ENCODE measurements at regions not wholly inside any gene's neighbourhood (a gene's known extent, or its start where the extent isn't known, plus 50 kb on each side); places are given as distances from the start of the nearest gene placed in this dataset.

DNA sequence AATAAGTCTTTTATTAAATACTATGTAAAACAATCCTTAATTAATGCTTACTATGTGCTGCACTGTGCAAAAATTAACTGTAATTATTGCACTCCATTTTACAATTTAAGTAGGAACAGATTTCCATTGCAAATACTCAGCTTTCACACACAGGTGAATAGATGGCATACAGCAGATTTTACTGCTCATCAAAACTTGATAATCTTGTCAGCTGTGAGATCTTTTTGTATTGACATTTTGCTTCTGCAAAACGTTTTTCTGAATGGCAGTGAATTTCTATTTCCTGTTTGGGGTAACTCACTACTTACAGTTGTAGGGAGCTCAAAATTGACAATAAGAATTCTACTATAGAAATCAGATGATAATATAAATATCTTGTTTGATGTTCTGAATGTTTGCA is 220.0 kb upstream of the MAGI2 start:
- ChIA-PET POLR2A (no interaction called here), CTCF (no interaction called here)
- no peak overlapping the region for H3K27ac ChIP-seq (ENCODE audit: insufficient read depth in 1 of 2, low read depth in 1 of 2, low read length in 2 of 2, poor library complexity in 1 of 2, severe bottlenecking in 2 of 2)
- no CpG with 5 or more reads among the region's 1 CpG for WGBS (ENCODE audit: insufficient coverage)
- no peaks in the 10 kb centered on the region for H3K36me3 ChIP-seq (ENCODE audit: control insufficient read depth in 4 of 4, insufficient read depth in 4 of 4, low read length in 3 of 4)
- no peak for DNase-seq
- H3K4me1 ChIP-seq (ENCODE audit: control extremely low read depth in 1 of 4, control insufficient read depth in 4 of 4, insufficient read depth in 4 of 4, low read length in 3 of 4) = no peaks in the 10 kb centered on the region
- H3K9me3 ChIP-seq (ENCODE audit: control extremely low read depth in 1 of 5, control insufficient read depth in 4 of 5, insufficient read depth in 2 of 5, low read depth in 1 of 5, low read length in 4 of 5) = no peaks in the 10 kb centered on the region
- H3K4me3 ChIP-seq (ENCODE audit: control insufficient read depth in 1 of 7, extremely low read depth in 1 of 7, insufficient read depth in 4 of 7, low read depth in 2 of 7, low read length in 6 of 7) = no peak overlapping the region
- no peaks in the 10 kb centered on the region for H3K27me3 ChIP-seq (replicated peaks in 2 of 5; ENCODE audit: control insufficient read depth in 4 of 5, insufficient read depth in 5 of 5, low read length in 4 of 5)

DNA sequence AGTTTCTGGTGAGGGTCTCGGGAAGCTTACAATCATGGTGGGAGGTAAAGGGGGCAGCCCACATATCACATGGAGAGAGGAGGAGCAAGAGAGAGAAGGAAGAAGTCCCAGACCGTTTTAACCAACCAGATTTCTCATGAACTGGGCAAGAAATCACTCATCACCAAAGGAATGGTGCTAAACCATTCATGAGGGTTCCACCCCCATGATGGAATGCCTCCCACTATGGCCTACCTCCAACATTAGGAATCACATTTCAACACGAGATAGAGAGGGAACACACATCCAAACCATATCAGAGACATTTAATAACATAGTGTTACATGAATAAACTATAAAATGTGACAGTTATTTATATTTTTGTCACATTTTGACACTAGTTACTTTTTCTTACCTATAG is 214.8 kb upstream of the MAGI2 start:
- Histone ChIP-seq H3K27ac (ENCODE audit: insufficient read depth in 1 of 2, low read depth in 1 of 2, low read length in 2 of 2, poor library complexity in 1 of 2, severe bottlenecking in 2 of 2) (no peak overlapping the region), H3K36me3 (ENCODE audit: control insufficient read depth in 4 of 4, insufficient read depth in 4 of 4, low read length in 3 of 4) (no peaks in the 10 kb centered on the region), H3K9me3 (ENCODE audit: control extremely low read depth in 1 of 5, control insufficient read depth in 4 of 5, insufficient read depth in 2 of 5, low read depth in 1 of 5, low read length in 4 of 5) (no peaks in the 10 kb centered on the region), H3K4me3 (ENCODE audit: control insufficient read depth in 1 of 7, extremely low read depth in 1 of 7, insufficient read depth in 4 of 7, low read depth in 2 of 7, low read length in 6 of 7) (no peak overlapping the region), H3K4me1 (ENCODE audit: control extremely low read depth in 1 of 4, control insufficient read depth in 4 of 4, insufficient read depth in 4 of 4, low read length in 3 of 4) (no peaks in the 10 kb centered on the region), H3K27me3 (replicated peaks in 2 of 5; ENCODE audit: control insufficient read depth in 4 of 5, insufficient read depth in 5 of 5, low read length in 4 of 5) (no peaks in the 10 kb centered on the region)
- POLR2A ChIA-PET = no interaction called here
- CTCF ChIA-PET = no interaction called here
- DNase-seq = no peak
- WGBS (ENCODE audit: insufficient coverage) = no CpG with 5 or more reads among the region's 3 CpGs

DNA sequence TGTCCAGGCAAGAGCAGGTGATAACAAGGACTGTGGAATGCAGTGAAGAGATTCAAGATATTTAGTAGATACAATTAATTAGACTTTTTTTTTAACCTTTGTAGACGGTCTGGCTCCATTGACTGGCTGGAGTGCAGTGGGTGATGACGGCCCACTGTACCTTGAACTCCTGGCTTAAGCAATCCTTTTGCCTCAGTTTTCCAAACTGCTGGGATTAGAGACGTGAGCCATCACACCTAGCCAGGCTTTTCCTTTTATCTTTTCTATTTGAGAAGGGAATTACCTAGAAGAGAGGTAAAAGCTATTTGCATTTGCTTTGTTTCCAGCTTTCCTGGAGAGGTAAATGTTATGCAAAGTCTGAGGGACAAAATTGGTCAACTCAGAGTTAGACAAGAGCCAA is 213.0 kb upstream of the MAGI2 start:
- 100% methylated on average over 2 of the region's 3 CpGs for WGBS (ENCODE audit: insufficient coverage)
- H3K27me3 ChIP-seq (replicated peaks in 2 of 5; ENCODE audit: control insufficient read depth in 4 of 5, insufficient read depth in 5 of 5, low read length in 4 of 5) = no peaks in the 10 kb centered on the region
- no peaks in the 10 kb centered on the region for H3K36me3 ChIP-seq (ENCODE audit: control insufficient read depth in 4 of 4, insufficient read depth in 4 of 4, low read length in 3 of 4)
- no peaks in the 10 kb centered on the region for H3K9me3 ChIP-seq (ENCODE audit: control extremely low read depth in 1 of 5, control insufficient read depth in 4 of 5, insufficient read depth in 2 of 5, low read depth in 1 of 5, low read length in 4 of 5)
- H3K4me3 ChIP-seq (ENCODE audit: control insufficient read depth in 1 of 7, extremely low read depth in 1 of 7, insufficient read depth in 4 of 7, low read depth in 2 of 7, low read length in 6 of 7) = no peak overlapping the region
- no peak for DNase-seq
- ChIA-PET POLR2A (no interaction called here), CTCF (no interaction called here)
- H3K4me1 ChIP-seq (ENCODE audit: control extremely low read depth in 1 of 4, control insufficient read depth in 4 of 4, insufficient read depth in 4 of 4, low read length in 3 of 4) = no peaks in the 10 kb centered on the region
- H3K27ac ChIP-seq (ENCODE audit: insufficient read depth in 1 of 2, low read depth in 1 of 2, low read length in 2 of 2, poor library complexity in 1 of 2, severe bottlenecking in 2 of 2) = no peak overlapping the region

DNA sequence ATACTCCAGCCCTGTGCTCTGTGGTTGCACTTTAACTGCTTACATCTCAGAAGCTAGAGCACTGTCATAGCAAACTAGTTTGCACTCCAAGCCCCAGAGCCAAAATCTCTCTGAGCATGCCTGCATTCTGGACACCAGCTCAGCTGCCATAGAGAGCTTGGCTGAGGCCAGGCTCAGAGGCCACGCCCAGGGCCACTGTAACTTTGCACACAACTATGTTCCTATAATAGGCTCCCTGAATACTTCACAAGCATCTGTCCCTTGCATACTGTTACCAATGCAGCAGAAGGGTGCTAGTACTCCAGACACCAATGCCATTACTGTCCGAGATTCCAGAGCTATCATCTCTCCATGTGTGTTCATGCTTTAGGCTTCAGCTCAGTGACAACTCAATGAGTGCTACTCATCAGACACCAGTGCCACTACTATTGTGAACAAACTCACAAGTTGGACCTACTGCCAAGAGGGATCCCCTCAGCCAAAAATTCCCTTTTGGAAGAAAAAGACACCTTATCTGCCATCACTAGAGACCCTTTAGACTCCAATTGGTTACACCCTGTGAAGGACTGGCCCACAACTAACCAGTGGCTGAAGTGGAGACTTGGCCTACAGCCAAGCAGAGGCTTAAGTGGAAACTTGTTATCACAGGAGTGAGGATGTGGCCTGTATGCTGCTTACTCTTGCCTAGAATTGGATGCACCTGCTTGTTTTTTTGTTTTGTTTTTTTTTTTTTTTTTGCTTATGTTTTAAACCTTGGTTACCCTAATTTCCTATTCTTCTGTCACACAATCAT is 211.6 kb upstream of the MAGI2 start:
- Histone ChIP-seq H3K4me1 (ENCODE audit: control extremely low read depth in 1 of 4, control insufficient read depth in 4 of 4, insufficient read depth in 4 of 4, low read length in 3 of 4) (no peaks in the 10 kb centered on the region), H3K27ac (ENCODE audit: insufficient read depth in 1 of 2, low read depth in 1 of 2, low read length in 2 of 2, poor library complexity in 1 of 2, severe bottlenecking in 2 of 2) (no peak overlapping the region), H3K4me3 (ENCODE audit: control insufficient read depth in 1 of 7, extremely low read depth in 1 of 7, insufficient read depth in 4 of 7, low read depth in 2 of 7, low read length in 6 of 7) (no peak overlapping the region), H3K9me3 (ENCODE audit: control extremely low read depth in 1 of 5, control insufficient read depth in 4 of 5, insufficient read depth in 2 of 5, low read depth in 1 of 5, low read length in 4 of 5) (no peaks in the 10 kb centered on the region), H3K27me3 (replicated peaks in 2 of 5; ENCODE audit: control insufficient read depth in 4 of 5, insufficient read depth in 5 of 5, low read length in 4 of 5) (no peaks in the 10 kb centered on the region), H3K36me3 (ENCODE audit: control insufficient read depth in 4 of 4, insufficient read depth in 4 of 4, low read length in 3 of 4) (no peaks in the 10 kb centered on the region)
- CTCF ChIA-PET = no interaction called here
- DNase-seq = no peak
- WGBS (ENCODE audit: insufficient coverage) = 91% methylated on average over 1 of the region's 2 CpGs
- POLR2A ChIA-PET = no interaction called here

DNA sequence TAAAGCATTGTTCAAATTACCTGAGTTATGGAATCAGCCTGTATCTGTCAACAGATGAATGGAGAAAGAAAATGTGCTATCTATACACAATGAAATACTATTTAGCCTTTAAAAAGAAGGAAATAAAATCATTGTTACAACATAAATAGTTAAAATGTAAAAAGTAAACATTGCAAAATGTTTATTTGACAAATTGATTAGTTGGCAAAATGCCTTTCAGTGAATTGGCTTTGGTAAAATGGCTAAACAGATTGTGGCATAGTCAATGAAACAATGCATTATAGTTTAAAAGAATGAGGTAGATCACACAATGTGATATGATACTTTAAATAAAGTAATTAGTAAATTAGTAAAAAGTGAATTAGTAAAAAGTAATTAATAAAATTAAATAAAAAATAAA is 204.8 kb upstream of the MAGI2 start:
- POLR2A ChIA-PET = no interaction called here
- Histone ChIP-seq H3K36me3 (ENCODE audit: control insufficient read depth in 4 of 4, insufficient read depth in 4 of 4, low read length in 3 of 4) (no peaks in the 10 kb centered on the region), H3K4me3 (ENCODE audit: control insufficient read depth in 1 of 7, extremely low read depth in 1 of 7, insufficient read depth in 4 of 7, low read depth in 2 of 7, low read length in 6 of 7) (no peak overlapping the region), H3K9me3 (ENCODE audit: control extremely low read depth in 1 of 5, control insufficient read depth in 4 of 5, insufficient read depth in 2 of 5, low read depth in 1 of 5, low read length in 4 of 5) (no peaks in the 10 kb centered on the region), H3K4me1 (ENCODE audit: control extremely low read depth in 1 of 4, control insufficient read depth in 4 of 4, insufficient read depth in 4 of 4, low read length in 3 of 4) (no peaks in the 10 kb centered on the region), H3K27ac (ENCODE audit: insufficient read depth in 1 of 2, low read depth in 1 of 2, low read length in 2 of 2, poor library complexity in 1 of 2, severe bottlenecking in 2 of 2) (no peak overlapping the region), H3K27me3 (replicated peaks in 2 of 5; ENCODE audit: control insufficient read depth in 4 of 5, insufficient read depth in 5 of 5, low read length in 4 of 5) (no peaks in the 10 kb centered on the region)
- no peak for DNase-seq
- CTCF ChIA-PET = no interaction called here

DNA sequence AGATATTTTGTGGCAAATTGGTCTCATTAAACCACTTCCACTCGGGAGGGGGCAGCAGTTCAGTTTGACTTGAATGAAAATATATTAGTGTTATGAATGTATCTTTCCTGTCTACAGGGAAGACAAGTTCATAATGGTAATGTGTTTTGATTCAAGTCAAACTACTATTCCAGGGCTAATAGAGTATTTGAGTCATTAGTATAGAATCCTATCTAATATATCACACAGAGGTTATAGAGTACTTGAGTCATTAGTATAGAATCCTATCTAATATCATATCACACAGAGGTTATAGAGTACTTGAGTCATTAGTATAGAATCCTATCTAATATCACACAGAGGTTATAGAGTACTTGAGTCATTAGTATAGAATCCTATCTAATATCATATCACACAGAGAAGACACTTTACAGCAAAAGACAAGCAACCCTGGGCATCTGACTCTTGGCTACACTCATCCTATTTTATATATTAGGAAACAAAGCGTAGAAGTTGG is 199.7 kb upstream of the MAGI2 start:
- H3K36me3 ChIP-seq (ENCODE audit: control insufficient read depth in 4 of 4, insufficient read depth in 4 of 4, low read length in 3 of 4) = no peaks in the 10 kb centered on the region
- POLR2A ChIA-PET = no interaction called here
- CTCF ChIA-PET = no interaction called here
- H3K27me3 ChIP-seq (replicated peaks in 2 of 5; ENCODE audit: control insufficient read depth in 4 of 5, insufficient read depth in 5 of 5, low read length in 4 of 5) = no peaks in the 10 kb centered on the region
- no peak overlapping the region for H3K27ac ChIP-seq (ENCODE audit: insufficient read depth in 1 of 2, low read depth in 1 of 2, low read length in 2 of 2, poor library complexity in 1 of 2, severe bottlenecking in 2 of 2)
- H3K4me3 ChIP-seq (ENCODE audit: control insufficient read depth in 1 of 7, extremely low read depth in 1 of 7, insufficient read depth in 4 of 7, low read depth in 2 of 7, low read length in 6 of 7) = no peak overlapping the region
- H3K4me1 ChIP-seq (ENCODE audit: control extremely low read depth in 1 of 4, control insufficient read depth in 4 of 4, insufficient read depth in 4 of 4, low read length in 3 of 4) = no peaks in the 10 kb centered on the region
- no peaks in the 10 kb centered on the region for H3K9me3 ChIP-seq (ENCODE audit: control extremely low read depth in 1 of 5, control insufficient read depth in 4 of 5, insufficient read depth in 2 of 5, low read depth in 1 of 5, low read length in 4 of 5)
- 100% methylated on average over 1 of the region's 2 CpGs for WGBS (ENCODE audit: insufficient coverage)
- no peak for DNase-seq

DNA sequence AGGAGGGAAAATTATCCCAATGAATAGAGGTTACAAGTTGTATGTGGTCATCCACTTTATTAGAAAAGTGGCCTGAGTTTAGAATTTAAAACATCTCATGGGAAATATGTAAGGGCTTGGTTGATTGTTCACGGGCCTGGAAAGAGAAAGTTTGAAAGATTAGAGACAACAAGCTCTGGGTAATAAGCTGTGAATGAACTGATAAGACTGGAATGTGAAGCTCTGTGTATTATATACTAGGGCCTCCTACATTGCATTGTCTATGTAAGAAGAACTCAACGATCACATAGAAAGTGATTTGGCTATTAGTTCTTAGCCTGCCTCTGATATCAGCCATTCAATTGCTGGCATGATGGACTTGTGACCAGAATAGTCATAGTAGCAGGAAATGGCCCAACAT is 199.2 kb upstream of the MAGI2 start:
- H3K4me3 ChIP-seq (ENCODE audit: control insufficient read depth in 1 of 7, extremely low read depth in 1 of 7, insufficient read depth in 4 of 7, low read depth in 2 of 7, low read length in 6 of 7) = no peak overlapping the region
- no peaks in the 10 kb centered on the region for H3K27me3 ChIP-seq (replicated peaks in 2 of 5; ENCODE audit: control insufficient read depth in 4 of 5, insufficient read depth in 5 of 5, low read length in 4 of 5)
- no peak overlapping the region for H3K27ac ChIP-seq (ENCODE audit: insufficient read depth in 1 of 2, low read depth in 1 of 2, low read length in 2 of 2, poor library complexity in 1 of 2, severe bottlenecking in 2 of 2)
- no peak for DNase-seq
- WGBS (ENCODE audit: insufficient coverage) = 95% methylated on average over 2 of the region's 2 CpGs
- no peaks in the 10 kb centered on the region for H3K36me3 ChIP-seq (ENCODE audit: control insufficient read depth in 4 of 4, insufficient read depth in 4 of 4, low read length in 3 of 4)
- no peaks in the 10 kb centered on the region for H3K4me1 ChIP-seq (ENCODE audit: control extremely low read depth in 1 of 4, control insufficient read depth in 4 of 4, insufficient read depth in 4 of 4, low read length in 3 of 4)
- ChIA-PET POLR2A (no interaction called here), CTCF (no interaction called here)
- no peaks in the 10 kb centered on the region for H3K9me3 ChIP-seq (ENCODE audit: control extremely low read depth in 1 of 5, control insufficient read depth in 4 of 5, insufficient read depth in 2 of 5, low read depth in 1 of 5, low read length in 4 of 5)

Data from common myeloid progenitor, CD34-positive (primary cell).